ENCODE measurements at regions not wholly inside any gene's neighbourhood (a gene's known extent, or its start where the extent isn't known, plus 50 kb on each side); places are given as distances from the start of the nearest gene placed in this dataset.

DNA sequence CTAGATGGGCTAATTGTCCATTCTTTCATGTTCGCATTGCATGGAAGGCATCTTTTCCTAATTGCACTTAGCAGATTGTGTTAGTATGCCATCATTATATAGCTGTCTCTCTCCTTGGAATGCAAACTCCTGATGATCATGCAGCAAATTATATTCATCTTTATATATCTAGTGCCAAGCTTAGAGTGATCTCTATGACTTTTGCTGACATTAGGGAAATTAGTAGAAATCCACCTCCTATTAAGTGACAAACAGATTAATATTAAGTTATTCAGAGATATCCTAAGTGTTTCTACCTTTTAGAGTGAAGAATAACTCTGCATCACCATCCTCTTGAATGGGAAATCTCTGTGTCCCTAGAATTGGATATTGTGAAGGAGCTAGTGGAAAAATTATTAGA, 185.6 kb downstream of the FOXG1 start:
- 89 to 94% methylated on average over 1 of the region's 1 CpG for WGBS, 2 donors
- intact Hi-C loops (cut with DNase I): no loop called here

DNA sequence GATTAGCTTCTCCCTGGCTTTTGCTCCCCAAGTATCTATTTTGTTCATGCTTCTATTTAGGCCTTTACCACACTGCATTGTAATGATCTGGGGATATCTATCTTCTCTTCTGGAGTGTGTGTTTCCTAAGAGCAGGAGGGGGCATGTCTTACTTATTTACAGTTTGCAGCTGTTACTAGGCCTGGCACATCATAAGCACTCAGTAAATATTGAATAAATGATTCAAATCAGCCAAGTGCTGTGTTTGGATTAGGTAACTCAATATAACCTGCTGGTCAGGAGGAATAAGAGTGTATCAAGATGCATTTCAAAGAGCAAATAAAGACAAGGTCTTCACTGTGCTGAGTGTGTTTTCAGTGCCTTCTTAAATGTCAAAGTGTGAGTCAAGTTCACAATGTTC, 186.1 kb downstream of the FOXG1 start:
- H3K36me3 ChIP-seq (replicated peaks in 1 of 2; ENCODE audit: insufficient read depth in 1 of 2, low read depth in 2 of 2): no peaks in the 10 kb centered on the region
- H3K27me3 ChIP-seq: no peaks in the 10 kb centered on the region
- ATAC-seq (peak; percentile 38), DNase-seq (no peak)
- peaks cover 6% of the 10 kb centered on the region for H3K4me1 ChIP-seq
- TF ChIP-seq, protein P1, sequence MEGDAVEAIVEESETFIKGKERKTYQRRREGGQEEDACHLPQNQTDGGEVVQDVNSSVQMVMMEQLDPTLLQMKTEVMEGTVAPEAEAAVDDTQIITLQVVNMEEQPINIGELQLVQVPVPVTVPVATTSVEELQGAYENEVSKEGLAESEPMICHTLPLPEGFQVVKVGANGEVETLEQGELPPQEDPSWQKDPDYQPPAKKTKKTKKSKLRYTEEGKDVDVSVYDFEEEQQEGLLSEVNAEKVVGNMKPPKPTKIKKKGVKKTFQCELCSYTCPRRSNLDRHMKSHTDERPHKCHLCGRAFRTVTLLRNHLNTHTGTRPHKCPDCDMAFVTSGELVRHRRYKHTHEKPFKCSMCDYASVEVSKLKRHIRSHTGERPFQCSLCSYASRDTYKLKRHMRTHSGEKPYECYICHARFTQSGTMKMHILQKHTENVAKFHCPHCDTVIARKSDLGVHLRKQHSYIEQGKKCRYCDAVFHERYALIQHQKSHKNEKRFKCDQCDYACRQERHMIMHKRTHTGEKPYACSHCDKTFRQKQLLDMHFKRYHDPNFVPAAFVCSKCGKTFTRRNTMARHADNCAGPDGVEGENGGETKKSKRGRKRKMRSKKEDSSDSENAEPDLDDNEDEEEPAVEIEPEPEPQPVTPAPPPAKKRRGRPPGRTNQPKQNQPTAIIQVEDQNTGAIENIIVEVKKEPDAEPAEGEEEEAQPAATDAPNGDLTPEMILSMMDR (IDR thresholded peaks at IDR 0.05): no peak
- no peak for TF ChIP-seq POLR2A (IDR thresholded peaks at IDR 0.05)
- intact Hi-C loops (cut with DNase I): no loop called here
- no peak overlapping the region for H3K4me3 ChIP-seq
- H3K27ac ChIP-seq: no peak overlapping the region
- no peaks in the 10 kb centered on the region for H3K9me3 ChIP-seq

More for the DNA sequence above, 185.6 kb downstream of the FOXG1 start:
- no peak for ATAC-seq
- DNase-seq: no peak
- Histone ChIP-seq H3K36me3 (replicated peaks in 1 of 2; ENCODE audit: insufficient read depth in 1 of 2, low read depth in 2 of 2) (no peaks in the 10 kb centered on the region), H3K4me1 (peaks cover 6% of the 10 kb centered on the region), H3K9me3 (no peaks in the 10 kb centered on the region), H3K27me3 (no peaks in the 10 kb centered on the region), H3K4me3 (no peak overlapping the region), H3K27ac (no peak overlapping the region)
- TF ChIP-seq, protein P1 (IDR thresholded peaks at IDR 0.05): no peak
- TF ChIP-seq POLR2A (IDR thresholded peaks at IDR 0.05): no peak

DNA sequence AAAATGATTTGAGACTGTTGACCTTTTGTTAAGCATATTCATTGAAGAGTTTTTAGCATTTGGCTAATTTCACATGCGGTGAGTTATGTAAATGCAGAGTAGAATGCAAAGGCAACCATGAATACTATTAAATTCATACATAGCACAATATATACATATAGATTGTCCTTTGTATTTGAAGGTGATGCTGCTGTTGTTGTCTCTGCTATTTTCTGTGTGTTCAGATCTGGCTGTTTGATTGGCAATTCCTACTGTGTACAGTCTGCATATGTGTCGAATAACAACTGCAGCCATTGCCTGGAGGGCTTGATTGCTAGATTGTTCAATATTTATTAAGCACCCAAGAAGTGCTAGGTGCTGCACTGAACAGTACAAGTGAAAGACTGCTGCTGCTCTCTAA, 187.4 kb downstream of the FOXG1 start:
- Histone ChIP-seq H3K4me1 (peaks cover 6% of the 10 kb centered on the region), H3K27ac (no peak overlapping the region), H3K36me3 (replicated peaks in 1 of 2; ENCODE audit: insufficient read depth in 1 of 2, low read depth in 2 of 2) (no peaks in the 10 kb centered on the region), H3K4me3 (no peak overlapping the region), H3K27me3 (no peaks in the 10 kb centered on the region), H3K9me3 (no peaks in the 10 kb centered on the region)
- no peak for DNase-seq
- ATAC-seq: no peak
- 77 to 88% methylated on average over 2 of the region's 2 CpGs for WGBS, 2 donors
- TF ChIP-seq POLR2A (IDR thresholded peaks at IDR 0.05): no peak
- TF ChIP-seq, protein P1 (IDR thresholded peaks at IDR 0.05): no peak
- intact Hi-C loops (cut with DNase I): no loop called here

DNA sequence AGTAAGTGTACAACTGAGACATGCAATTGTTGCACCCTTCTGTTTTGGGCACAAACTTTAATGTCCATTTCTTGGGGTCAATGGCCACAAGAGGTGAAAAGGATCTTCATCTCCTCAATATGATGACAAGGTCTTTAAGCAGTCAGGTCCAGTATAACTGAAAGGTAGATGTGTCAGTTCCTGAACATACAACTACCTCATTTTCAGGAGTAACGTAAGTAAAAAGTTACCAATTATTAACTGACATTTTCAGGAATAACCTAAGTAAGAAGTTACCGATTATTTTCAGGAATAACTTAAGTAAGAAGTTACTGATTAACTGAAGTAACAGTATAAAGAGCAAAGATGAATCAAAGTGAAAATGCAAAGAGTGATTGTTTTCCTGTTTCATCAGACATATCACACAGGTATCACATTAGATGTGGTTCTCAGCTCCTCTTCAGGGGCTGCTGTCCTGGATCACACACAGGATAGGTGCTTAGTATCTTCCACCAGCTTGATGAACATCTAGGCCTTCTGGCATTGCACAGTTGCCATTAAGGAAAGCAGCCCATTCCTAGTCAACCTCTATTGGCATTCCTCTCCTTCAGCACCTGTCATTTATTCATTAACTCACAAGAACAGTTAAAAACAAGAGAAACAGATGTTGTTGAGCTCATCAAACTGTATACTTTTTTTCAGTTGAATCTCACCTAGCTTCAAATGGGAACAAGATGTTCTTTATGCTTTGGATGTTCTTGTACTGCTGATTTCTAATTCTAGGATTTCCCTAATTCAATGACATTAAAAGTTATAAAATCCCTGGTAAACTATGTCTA, 200.0 kb downstream of the FOXG1 start:
- H3K9me3 ChIP-seq: no peaks in the 10 kb centered on the region
- H3K27ac ChIP-seq: no peak overlapping the region
- no peak for DNase-seq
- TF ChIP-seq, protein P1 (IDR thresholded peaks at IDR 0.05): no peak
- no peak overlapping the region for H3K4me3 ChIP-seq
- H3K36me3 ChIP-seq (replicated peaks in 1 of 2; ENCODE audit: insufficient read depth in 1 of 2, low read depth in 2 of 2): no peaks in the 10 kb centered on the region
- no peaks in the 10 kb centered on the region for H3K27me3 ChIP-seq
- intact Hi-C loops (cut with DNase I): no loop called here
- no peak for ATAC-seq
- 32 to 43% methylated on average over 2 of the region's 2 CpGs for WGBS, 2 donors
- H3K4me1 ChIP-seq: no peaks in the 10 kb centered on the region

DNA sequence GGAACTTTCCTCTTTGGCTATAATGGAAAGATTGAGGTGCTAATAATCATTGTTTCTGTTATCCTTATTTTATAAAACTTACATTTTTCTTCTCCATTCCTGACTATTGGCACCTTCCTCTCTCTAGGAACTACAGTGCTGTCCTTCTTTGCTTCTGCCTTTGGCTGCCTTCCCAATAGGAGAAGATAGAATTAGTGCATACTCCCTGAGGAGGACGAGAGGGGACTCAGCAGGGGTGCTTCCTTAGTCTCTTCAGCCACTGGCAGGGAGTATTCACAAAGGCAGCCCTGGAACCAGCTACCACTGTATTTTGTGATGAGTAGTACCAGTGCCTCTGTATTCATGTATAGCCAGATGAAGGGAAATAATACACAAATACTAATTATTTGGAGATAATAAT, 208.5 kb downstream of the FOXG1 start:
- H3K4me3 ChIP-seq: no peak overlapping the region

More for the DNA sequence above, 208.5 kb downstream of the FOXG1 start:
- no peak overlapping the region for H3K27ac ChIP-seq
- WGBS, 2 donors: 6 to 24% methylated on average over 1 of the region's 1 CpG
- no peaks in the 10 kb centered on the region for H3K27me3 ChIP-seq
- H3K9me3 ChIP-seq: no peaks in the 10 kb centered on the region
- TF ChIP-seq, protein P1 (IDR thresholded peaks at IDR 0.05): no peak
- no peak for TF ChIP-seq POLR2A (IDR thresholded peaks at IDR 0.05)
- ATAC-seq: no peak
- DNase-seq: no peak
- H3K4me1 ChIP-seq: no peaks in the 10 kb centered on the region
- no peaks in the 10 kb centered on the region for H3K36me3 ChIP-seq (replicated peaks in 1 of 2; ENCODE audit: insufficient read depth in 1 of 2, low read depth in 2 of 2)
- intact Hi-C loops (cut with DNase I): no loop called here
